Left ventricle myocardium superior (tissue), 1 donor: ENCODE measurements at regions not wholly inside any gene's neighbourhood (a gene's known extent, or its start where the extent isn't known, plus 50 kb on each side); places are given as distances from the start of the nearest gene placed in this dataset.

Experiments used
- ATAC-seq: fragments of 200-7000 bp; cut with Tn5 transposase; one replicate; pipeline ENCODE4 v1.9.1; 2020; ENCODE audit warnings: mild to moderate bottlenecking, moderate library complexity
- DNase-seq: peaks from one replicate; pipeline ENCODE4 v3.0.0-alpha.2; 2020
- intact Hi-C: fragments of 100-400 bp; cut with micrococcal nuclease; formaldehyde crosslinking; loops from one replicate; pipeline ENCODE4 v1.11.0; 2022
- donor health status: DM: no; HTN: yes; CAD: no; lungs with severe emphysema.

- DNase-seq (no peak), ATAC-seq (no peak)
- intact Hi-C loops, result no loop called here
These were observed 288.1 kb upstream of the GPC6 start for GRCh38 chr13:92938486-92939020.

- ATAC-seq (no peak), DNase-seq (no peak)
- intact Hi-C loops, result no loop called here
These were observed 285.4 kb upstream of the GPC6 start for GRCh38 chr13:92941167-92941566.

- ATAC-seq (no peak), DNase-seq (no peak)
- intact Hi-C loops, result no loop called here
These were observed 278.7 kb upstream of the GPC6 start for GRCh38 chr13:92947770-92948434.

- no peak for DNase-seq
These were observed 275.8 kb upstream of the GPC6 start for GRCh38 chr13:92950771-92951170.

GRCh38 chr13:92951273-92951890, 275.2 kb upstream of the GPC6 start:
- DNase-seq (no peak), ATAC-seq (no peak)
- intact Hi-C loops, result no loop called here

More at GRCh38 chr13:92950771-92951170, 275.8 kb upstream of the GPC6 start:
- ATAC-seq, result no peak
- intact Hi-C loops, result no loop called here

- intact Hi-C loops, result no loop called here
- ATAC-seq (no peak), DNase-seq (no peak)
These were observed 274.4 kb upstream of the GPC6 start for GRCh38 chr13:92952161-92952560.

- no peak for ATAC-seq
- intact Hi-C loops, result no loop called here
- no peak for DNase-seq
These were observed 271.9 kb upstream of the GPC6 start for GRCh38 chr13:92954746-92955145.

GRCh38 chr13:92959790-92960189, 266.8 kb upstream of the GPC6 start:
- ATAC-seq (no peak), DNase-seq (no peak)
- intact Hi-C loops, result no loop called here

GRCh38 chr13:92963029-92963428, 263.6 kb upstream of the GPC6 start:
- intact Hi-C loops, result no loop called here
- no peak for DNase-seq
- no peak for ATAC-seq

GRCh38 chr13:92966341-92966740, 260.3 kb upstream of the GPC6 start:
- intact Hi-C loops, result no loop called here
- DNase-seq (no peak), ATAC-seq (no peak)

- no peak for DNase-seq
- intact Hi-C loops, result no loop called here
- ATAC-seq, result no peak
These were observed 259.7 kb upstream of the GPC6 start for GRCh38 chr13:92966900-92967299.

GRCh38 chr13:92967923-92968322, 258.7 kb upstream of the GPC6 start:
- intact Hi-C loops, result no loop called here
- no peak for ATAC-seq
- DNase-seq, result no peak

- intact Hi-C loops, result no loop called here
- no peak for ATAC-seq
These were observed 253.9 kb upstream of the GPC6 start for GRCh38 chr13:92972751-92973150.

GRCh38 chr13:92974905-92975429, 251.6 kb upstream of the GPC6 start:
- DNase-seq, result peak; percentile 13
- ATAC-seq, result no peak
- intact Hi-C loops, result no loop called here

More at GRCh38 chr13:92972751-92973150, 253.9 kb upstream of the GPC6 start:
- no peak for DNase-seq

GRCh38 chr13:92976657-92977056, 249.9 kb upstream of the GPC6 start:
- no peak for ATAC-seq
- DNase-seq, result no peak
- intact Hi-C loops, result no loop called here

GRCh38 chr13:92984151-92984550, 242.5 kb upstream of the GPC6 start:
- DNase-seq, result no peak
- intact Hi-C loops, result no loop called here
- ATAC-seq, result no peak

GRCh38 chr13:92989301-92989700, 237.3 kb upstream of the GPC6 start:
- intact Hi-C loops, result no loop called here
- ATAC-seq (no peak), DNase-seq (no peak)

GRCh38 chr13:92991692-92992091, 234.9 kb upstream of the GPC6 start:
- intact Hi-C loops, result no loop called here
- DNase-seq (no peak), ATAC-seq (no peak)

- intact Hi-C loops, result no loop called here
- ATAC-seq, result no peak
- no peak for DNase-seq
These were observed 232.6 kb upstream of the GPC6 start for GRCh38 chr13:92994056-92994455.

GRCh38 chr13:93001866-93002461, 224.6 kb upstream of the GPC6 start:
- intact Hi-C loops, result no loop called here
- no peak for DNase-seq
- no peak for ATAC-seq
